ENCODE measurements at regions not wholly inside any gene's neighbourhood (a gene's known extent, or its start where the extent isn't known, plus 50 kb on each side); places are given as distances from the start of the nearest gene placed in this dataset.

DNA sequence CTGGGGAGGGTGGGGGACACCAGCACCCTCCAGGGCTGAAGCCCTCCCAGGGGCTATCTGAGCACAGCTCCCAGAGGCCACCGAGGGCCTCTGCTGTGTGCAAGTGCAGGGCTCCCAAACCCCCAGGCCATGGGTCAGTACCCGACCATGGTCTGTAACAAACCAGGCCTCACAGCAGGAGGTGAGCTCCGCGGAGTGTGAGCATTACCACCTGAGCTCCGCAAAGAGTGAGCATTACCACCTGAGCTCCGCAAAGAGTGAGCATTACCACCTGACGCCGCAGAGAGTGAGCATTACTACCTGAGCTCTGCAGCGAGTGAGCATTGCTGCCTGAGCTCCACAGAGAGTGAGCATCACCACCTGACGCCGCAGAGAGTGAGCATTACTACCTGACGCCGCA, 152.9 kb upstream of the IRX2 start:
- TF ChIP-seq, protein P1, sequence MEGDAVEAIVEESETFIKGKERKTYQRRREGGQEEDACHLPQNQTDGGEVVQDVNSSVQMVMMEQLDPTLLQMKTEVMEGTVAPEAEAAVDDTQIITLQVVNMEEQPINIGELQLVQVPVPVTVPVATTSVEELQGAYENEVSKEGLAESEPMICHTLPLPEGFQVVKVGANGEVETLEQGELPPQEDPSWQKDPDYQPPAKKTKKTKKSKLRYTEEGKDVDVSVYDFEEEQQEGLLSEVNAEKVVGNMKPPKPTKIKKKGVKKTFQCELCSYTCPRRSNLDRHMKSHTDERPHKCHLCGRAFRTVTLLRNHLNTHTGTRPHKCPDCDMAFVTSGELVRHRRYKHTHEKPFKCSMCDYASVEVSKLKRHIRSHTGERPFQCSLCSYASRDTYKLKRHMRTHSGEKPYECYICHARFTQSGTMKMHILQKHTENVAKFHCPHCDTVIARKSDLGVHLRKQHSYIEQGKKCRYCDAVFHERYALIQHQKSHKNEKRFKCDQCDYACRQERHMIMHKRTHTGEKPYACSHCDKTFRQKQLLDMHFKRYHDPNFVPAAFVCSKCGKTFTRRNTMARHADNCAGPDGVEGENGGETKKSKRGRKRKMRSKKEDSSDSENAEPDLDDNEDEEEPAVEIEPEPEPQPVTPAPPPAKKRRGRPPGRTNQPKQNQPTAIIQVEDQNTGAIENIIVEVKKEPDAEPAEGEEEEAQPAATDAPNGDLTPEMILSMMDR (IDR thresholded peaks at IDR 0.05): no peak
- TF ChIP-seq POLR2A (IDR thresholded peaks at IDR 0.05): no peak
